HepG2 (cell line): ENCODE measurements at regions not wholly inside any gene's neighbourhood (a gene's known extent, or its start where the extent isn't known, plus 50 kb on each side); places are given as distances from the start of the nearest gene placed in this dataset.

Source experiments
- FOXA1 ChIP-seq, 2 experiments: fragments of 450-650 bp in 1 of 2; sonication (generic) in 1 of 2; formaldehyde crosslinking in 1 of 2; IDR thresholded peaks; 2 replicates each; pipeline versions ENCODE4 v1.4.0 to v1.6.1; 2016 to 2020; ENCODE audit warnings: missing genetic modification reagents in 1 of 2
- GFI1 ChIP-seq: sonication (generic); formaldehyde crosslinking; IDR thresholded peaks from 2 replicates; pipeline ENCODE4 v1.5.0; 2020; ENCODE audit warnings: missing genetic modification reagents, mild to moderate bottlenecking, borderline replicate concordance
- HNRNPL ChIP-seq: fragments of 200-400 bp; formaldehyde crosslinking; IDR thresholded peaks from 2 replicates; pipeline ENCODE4 v1.6.1; 2017; ENCODE audit warnings: mild to moderate bottlenecking, low read depth, low read length
- PATZ1 ChIP-seq: sonication (generic); formaldehyde crosslinking; IDR thresholded peaks from 2 replicates; pipeline ENCODE4 v1.4.0; 2020; ENCODE audit warnings: missing genetic modification reagents
- POLR2G ChIP-seq: fragments of 200-400 bp; formaldehyde crosslinking; IDR thresholded peaks from 2 replicates; pipeline ENCODE4 v1.6.1; 2018; ENCODE audit warnings: mild to moderate bottlenecking, low read depth, low read length, moderate library complexity
- RBFOX2 ChIP-seq: fragments of 200-400 bp; formaldehyde crosslinking; IDR thresholded peaks from 2 replicates; pipeline ENCODE4 v1.6.1; 2017; ENCODE audit warnings: low read depth, mild to moderate bottlenecking, low read length
- RERE ChIP-seq: IDR thresholded peaks from 2 replicates; pipeline ENCODE4 v1.6.1; 2016; ENCODE audit warnings: low read depth, missing genetic modification reagents, missing compliant biosample characterization
- SNRNP70 ChIP-seq: fragments of 200-400 bp; formaldehyde crosslinking; IDR thresholded peaks from 2 replicates; pipeline ENCODE4 v1.6.1; 2017; ENCODE audit warnings: mild to moderate bottlenecking, low read depth, low read length, moderate library complexity
- SSRP1 ChIP-seq: IDR thresholded peaks from 2 replicates; pipeline ENCODE4 v1.6.1; 2016; ENCODE audit warnings: control low read depth
- TFDP1 ChIP-seq: IDR thresholded peaks from 2 replicates; pipeline ENCODE4 v1.6.1; 2016; ENCODE audit warnings: missing compliant biosample characterization, missing genetic modification reagents, borderline replicate concordance
- TFE3 ChIP-seq: IDR thresholded peaks from 2 replicates; pipeline ENCODE4 v1.6.1; 2016
- U2AF1 ChIP-seq: fragments of 200-400 bp; formaldehyde crosslinking; optimal IDR thresholded peaks from 2 replicates; pipeline ENCODE3; 2017; ENCODE audit warnings: mild to moderate bottlenecking, low read depth, low read length
- ZBTB21 ChIP-seq: sonication (generic); formaldehyde crosslinking; IDR thresholded peaks from 2 replicates; pipeline ENCODE4 v1.4.0; 2020; ENCODE audit warnings: missing genetic modification reagents
- ZFP36L1 ChIP-seq: sonication (generic); formaldehyde crosslinking; IDR thresholded peaks from 2 replicates; pipeline ENCODE4 v1.8.0; 2022; ENCODE audit warnings: mild to moderate bottlenecking, missing genetic modification reagents, moderate library complexity
- ZNF17 ChIP-seq: sonication (generic); formaldehyde crosslinking; IDR thresholded peaks from 2 replicates; pipeline ENCODE4 v1.5.0; 2020; ENCODE audit warnings: mild to moderate bottlenecking, missing genetic modification reagents
- ZNF230 ChIP-seq: sonication (generic); formaldehyde crosslinking; IDR thresholded peaks from 2 replicates; pipeline ENCODE4 v1.4.0; 2020; ENCODE audit warnings: mild to moderate bottlenecking, missing genetic modification reagents
- ZNF530 ChIP-seq: sonication (generic); formaldehyde crosslinking; IDR thresholded peaks from 2 replicates; pipeline ENCODE4 v1.5.0; 2020; ENCODE audit warnings: low read depth, mild to moderate bottlenecking, missing genetic modification reagents
- ZNF564 ChIP-seq: sonication (generic); formaldehyde crosslinking; IDR thresholded peaks from 2 replicates; pipeline ENCODE4 v1.8.1; 2023; ENCODE audit warnings: mild to moderate bottlenecking, missing genetic modification reagents
- ZNF768 ChIP-seq: sonication (generic); formaldehyde crosslinking; IDR thresholded peaks from 2 replicates; pipeline ENCODE4 v1.4.0; 2020; ENCODE audit warnings: missing genetic modification reagents

- no peak for TF ChIP-seq HNRNPL
- no peak; the same call in 1 of the 2 replicates for TF ChIP-seq ZFP36L1 (CRISPR knock-in tag)
- TF ChIP-seq RERE (CRISPR knock-in tag): peak; percentile 97
- no peak for TF ChIP-seq ZNF17 (CRISPR knock-in tag)
- TF ChIP-seq ZNF564 (CRISPR knock-in tag): 0 out of 2 replicates have a peak, but pooled peaks have one; percentile 21
- TF ChIP-seq PATZ1 (CRISPR knock-in tag): peak; percentile 85
- no peak for TF ChIP-seq ZNF230 (CRISPR knock-in tag)
- peak; percentile 52 for TF ChIP-seq POLR2G
- TF ChIP-seq U2AF1: no peak
- peak; percentile 80 for TF ChIP-seq ZBTB21 (CRISPR knock-in tag)
- no peak for TF ChIP-seq SNRNP70
- no peak for TF ChIP-seq ZNF530
- TF ChIP-seq TFE3 (CRISPR knock-in tag): peak; percentile 99
- no peak for TF ChIP-seq FOXA1 (IDR thresholded peaks at IDR 0.05)
- TF ChIP-seq FOXA1 (CRISPR knock-in tag; IDR thresholded peaks at IDR 0.05): peak; percentile 88
- TF ChIP-seq TFDP1 (CRISPR knock-in tag): no peak
- peak; percentile 70 for TF ChIP-seq RBFOX2
- TF ChIP-seq SSRP1 (CRISPR knock-in tag): 0 out of 2 replicates have a peak, but pooled peaks have one; percentile 28
- TF ChIP-seq GFI1 (CRISPR knock-in tag): peak; percentile 91
- TF ChIP-seq ZNF768: no peak
Observed at GRCh38 chr2:8125741-8126711, 555.8 kb upstream of the ID2 start (continued).
